IMR-90 (cell line): ENCODE measurements at regions not wholly inside any gene's neighbourhood (a gene's known extent, or its start where the extent isn't known, plus 50 kb on each side); places are given as distances from the start of the nearest gene placed in this dataset.
"Not testable (repeated sequence)": the region's sequence is repeated elsewhere in the genome, so short reads cannot be mapped to it uniquely, and the experiment has no call there.

ENCODE experiments used
- CEBPB ChIP-seq: IDR thresholded peaks from 2 replicates; pipeline ENCODE4 v1.6.1; 2012; ENCODE audit warnings: low read depth, low read length, improper control_type of control experiment
- CTCF ChIP-seq: conservative IDR thresholded peaks from 2 replicates; pipeline ENCODE4 v1.5.1; 2012; ENCODE audit warnings: mild to moderate bottlenecking, low read depth, low read length, improper control_type of control experiment
- MAFK ChIP-seq: IDR thresholded peaks from 2 replicates; pipeline ENCODE4 v1.6.1; 2012; ENCODE audit warnings: low read depth, low read length, improper control_type of control experiment
- MXI1 ChIP-seq: IDR thresholded peaks from 2 replicates; pipeline ENCODE4 v1.6.1; 2012; ENCODE audit warnings: low read depth, mild to moderate bottlenecking, low read length, moderate library complexity, borderline replicate concordance
- POLR2A ChIP-seq: IDR thresholded peaks from 2 replicates; pipeline ENCODE4 v1.6.1; 2012; ENCODE audit warnings: mild to moderate bottlenecking, low read depth, low read length
- RAD21 ChIP-seq: IDR thresholded peaks from 2 replicates; pipeline ENCODE4 v1.6.1; 2012; ENCODE audit warnings: low read length, improper control_type of control experiment
- SMC3 ChIP-seq: fragments of 150-350 bp; IDR thresholded peaks from 2 replicates; pipeline ENCODE4 v1.6.1; 2016; ENCODE audit warnings: low read depth, mild to moderate bottlenecking, antibody characterized with exemption, low read length, moderate library complexity

GRCh38 chr3:94377863-94378262, 315.0 kb downstream of the NSUN3 start:
- not testable (repeated sequence) for TF ChIP-seq RAD21, CTCF, MAFK, SMC3, CEBPB, MXI1, POLR2A
